Omental fat pad (tissue), 3 donors: ENCODE measurements at regions not wholly inside any gene's neighbourhood (a gene's known extent, or its start where the extent isn't known, plus 50 kb on each side); places are given as distances from the start of the nearest gene placed in this dataset.
"Not testable (repeated sequence)": the region's sequence is repeated elsewhere in the genome, so short reads cannot be mapped to it uniquely, and the experiment has no call there.

Source experiments
- ATAC-seq: fragments of 150-250 bp; one replicate; pipeline ENCODE4 v1.9.1; 2016; ENCODE audit warnings: mild to moderate bottlenecking, moderate library complexity; ENCODE audit not compliant: low FRiP score
- DNase-seq: peaks from one replicate; pipeline ENCODE4 v3.0.0-alpha.2; 2019; ENCODE audit warnings: low spot score
- CTCF ChIP-seq, 3 donors: fragments of 450-650 bp; IDR thresholded peaks; one replicate each; pipeline ENCODE4 v1.5.1; 2016 to 2017; ENCODE audit warnings: antibody characterized with exemption in 3 of 3, mild to moderate bottlenecking in 3 of 3, moderate library complexity in 2 of 3

GRCh38 chr14:43591776-43592175 lies 915.3 kb downstream of the FSCB start:
- no peak for ATAC-seq
- no peak for TF ChIP-seq CTCF (IDR thresholded peaks at IDR 0.05)
- DNase-seq = no peak

- DNase-seq = no peak
These were observed 919.9 kb downstream of the FSCB start for GRCh38 chr14:43587183-43587582.

GRCh38 chr14:43579671-43580070 lies 927.4 kb downstream of the FSCB start:
- no peak for DNase-seq
- no peak for TF ChIP-seq CTCF (IDR thresholded peaks at IDR 0.05)
- ATAC-seq = no peak

More at GRCh38 chr14:43587183-43587582, 919.9 kb downstream of the FSCB start:
- no peak for ATAC-seq
- no peak for TF ChIP-seq CTCF (IDR thresholded peaks at IDR 0.05)

- no peak for DNase-seq
- no peak for ATAC-seq
- TF ChIP-seq CTCF (IDR thresholded peaks at IDR 0.05) = no peak
These were observed 939.1 kb downstream of the FSCB start for GRCh38 chr14:43568022-43568421.

GRCh38 chr14:43548368-43548767 lies 958.7 kb downstream of the FSCB start:
- DNase-seq (no peak), ATAC-seq (no peak)
- no peak for TF ChIP-seq CTCF (IDR thresholded peaks at IDR 0.05)

GRCh38 chr14:43547596-43547995 lies 959.5 kb downstream of the FSCB start:
- ATAC-seq, DNase-seq: not testable (repeated sequence)

GRCh38 chr14:43541356-43541755 lies 965.7 kb downstream of the FSCB start:
- DNase-seq = no peak
- no peak for TF ChIP-seq CTCF (IDR thresholded peaks at IDR 0.05)
- no peak for ATAC-seq

- DNase-seq = no peak
- no peak for TF ChIP-seq CTCF (IDR thresholded peaks at IDR 0.05)
- ATAC-seq = no peak
These were observed 966.1 kb downstream of the FSCB start for GRCh38 chr14:43540948-43541347.
